HG02870 (cell line): ENCODE measurements at regions not wholly inside any gene's neighbourhood (a gene's known extent, or its start where the extent isn't known, plus 50 kb on each side); places are given as distances from the start of the nearest gene placed in this dataset.
"Not testable (repeated sequence)": the region's sequence is repeated elsewhere in the genome, so short reads cannot be mapped to it uniquely, and the experiment has no call there.

ENCODE experiments used
- ATAC-seq: cut with Tn5 transposase; IDR thresholded peaks from one replicate; pipeline ENCODE4 v1.9.1; 2021; ENCODE audit warnings: mild to moderate bottlenecking, moderate library complexity; ENCODE audit not compliant: unreplicated experiment

- no peak for ATAC-seq
These were observed 322.1 kb upstream of the ETAA1 start for GRCh38 chr2:67075056-67075455.

- no peak for ATAC-seq
These were observed 321.4 kb upstream of the ETAA1 start for GRCh38 chr2:67075530-67076238.

GRCh38 chr2:67076239-67076624 lies 320.9 kb upstream of the ETAA1 start:
- ATAC-seq: no peak

GRCh38 chr2:67079729-67080128 lies 317.4 kb upstream of the ETAA1 start:
- ATAC-seq: no peak

GRCh38 chr2:67082813-67083212 lies 314.3 kb upstream of the ETAA1 start:
- ATAC-seq: no peak

GRCh38 chr2:67083951-67084350 lies 313.2 kb upstream of the ETAA1 start:
- ATAC-seq: no peak

GRCh38 chr2:67085146-67085545 lies 312.0 kb upstream of the ETAA1 start:
- ATAC-seq: no peak

GRCh38 chr2:67091681-67092080 lies 305.5 kb upstream of the ETAA1 start:
- no peak for ATAC-seq

GRCh38 chr2:67095121-67095520 lies 302.0 kb upstream of the ETAA1 start:
- no peak for ATAC-seq

- ATAC-seq: no peak
These were observed 300.2 kb upstream of the ETAA1 start for GRCh38 chr2:67096886-67097285.

- no peak for ATAC-seq
These were observed 294.0 kb upstream of the ETAA1 start for GRCh38 chr2:67103157-67103556.

- no peak for ATAC-seq
These were observed 288.9 kb upstream of the ETAA1 start for GRCh38 chr2:67108231-67108630.

GRCh38 chr2:67124531-67124930 lies 272.6 kb upstream of the ETAA1 start:
- ATAC-seq: no peak

GRCh38 chr2:67130531-67131256 lies 266.4 kb upstream of the ETAA1 start:
- no peak for ATAC-seq

- no peak for ATAC-seq
These were observed 265.9 kb upstream of the ETAA1 start for GRCh38 chr2:67131257-67131609.

- ATAC-seq: not testable (repeated sequence)
These were observed 264.6 kb upstream of the ETAA1 start for GRCh38 chr2:67132441-67132940.

- no peak for ATAC-seq
These were observed 261.9 kb upstream of the ETAA1 start for GRCh38 chr2:67135208-67135607.

GRCh38 chr2:67137699-67138098 lies 259.4 kb upstream of the ETAA1 start:
- no peak for ATAC-seq

- no peak for ATAC-seq
These were observed 255.1 kb upstream of the ETAA1 start for GRCh38 chr2:67142071-67142470.

GRCh38 chr2:67142741-67143140 lies 254.4 kb upstream of the ETAA1 start:
- ATAC-seq: no peak

GRCh38 chr2:67145851-67146250 lies 251.3 kb upstream of the ETAA1 start:
- no peak for ATAC-seq

GRCh38 chr2:67156796-67157195 lies 240.3 kb upstream of the ETAA1 start:
- no peak for ATAC-seq
